Type B pancreatic cell (in vitro differentiated cells): ENCODE measurements at regions not wholly inside any gene's neighbourhood (a gene's known extent, or its start where the extent isn't known, plus 50 kb on each side); places are given as distances from the start of the nearest gene placed in this dataset.
"Not testable (repeated sequence)": the region's sequence is repeated elsewhere in the genome, so short reads cannot be mapped to it uniquely, and the experiment has no call there.

Experiments
- DNase-seq: peaks from one replicate; pipeline ENCODE4 v3.0.0; 2021; ENCODE audit warnings: mixed read lengths; ENCODE audit not compliant: unreplicated experiment; ENCODE audit errors: extremely low spot score
- H3K27ac Mint-ChIP-seq: 2 replicates; pipeline ENCODE4 v1.8.0; 2021; ENCODE audit warnings: mild to moderate bottlenecking, mixed read lengths
- H3K27me3 Mint-ChIP-seq: 2 replicates; pipeline ENCODE4 v1.8.0; 2021; ENCODE audit warnings: mixed read lengths
- H3K36me3 Mint-ChIP-seq: 2 replicates; pipeline ENCODE4 v1.8.0; 2021; ENCODE audit warnings: mixed read lengths
- H3K4me1 Mint-ChIP-seq: one replicate; pipeline ENCODE4 v1.8.0; 2021; ENCODE audit warnings: mixed read lengths; ENCODE audit not compliant: unreplicated experiment
- H3K4me3 Mint-ChIP-seq: 2 replicates; pipeline ENCODE4 v1.8.0; 2021; ENCODE audit warnings: mild to moderate bottlenecking, mixed read lengths
- H3K9me3 Mint-ChIP-seq: 2 replicates; pipeline ENCODE4 v1.8.0; 2021; ENCODE audit warnings: mixed read lengths
- TF ChIP-seq, protein P1 (sequence below): fragments of 200-600 bp; sonication (generic); conservative IDR thresholded peaks from 2 replicates; pipeline ENCODE4 v1.5.0; 2021; ENCODE audit warnings: antibody characterized with exemption, mild to moderate bottlenecking

DNA sequence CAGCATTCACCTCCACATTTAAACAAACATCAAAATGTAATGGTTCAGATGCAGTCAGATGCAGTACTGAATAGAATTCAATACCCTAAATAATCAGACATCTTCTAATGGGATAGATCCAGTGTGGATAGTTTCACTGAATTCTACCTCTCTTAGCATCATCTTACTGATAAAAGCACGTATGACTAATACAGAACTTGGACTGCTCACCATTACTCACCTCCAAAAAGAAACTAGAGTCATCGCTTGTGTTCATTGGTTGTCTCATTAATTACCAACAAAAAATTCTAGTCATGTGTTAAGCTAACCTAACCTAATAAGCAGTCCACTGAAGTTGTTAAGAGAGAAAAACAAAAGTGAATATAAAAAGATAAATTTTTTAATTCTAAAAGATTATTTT lies 165.9 kb upstream of the IRAK1BP1 start:
- Mint-ChIP-seq H3K27ac (no peak overlapping the region), H3K4me1 (no peaks in the 10 kb centered on the region), H3K9me3 (no peaks in the 10 kb centered on the region), H3K4me3 (no peak overlapping the region), H3K27me3 (no peaks in the 10 kb centered on the region), H3K36me3 (no peaks in the 10 kb centered on the region)
- TF ChIP-seq, protein P1, sequence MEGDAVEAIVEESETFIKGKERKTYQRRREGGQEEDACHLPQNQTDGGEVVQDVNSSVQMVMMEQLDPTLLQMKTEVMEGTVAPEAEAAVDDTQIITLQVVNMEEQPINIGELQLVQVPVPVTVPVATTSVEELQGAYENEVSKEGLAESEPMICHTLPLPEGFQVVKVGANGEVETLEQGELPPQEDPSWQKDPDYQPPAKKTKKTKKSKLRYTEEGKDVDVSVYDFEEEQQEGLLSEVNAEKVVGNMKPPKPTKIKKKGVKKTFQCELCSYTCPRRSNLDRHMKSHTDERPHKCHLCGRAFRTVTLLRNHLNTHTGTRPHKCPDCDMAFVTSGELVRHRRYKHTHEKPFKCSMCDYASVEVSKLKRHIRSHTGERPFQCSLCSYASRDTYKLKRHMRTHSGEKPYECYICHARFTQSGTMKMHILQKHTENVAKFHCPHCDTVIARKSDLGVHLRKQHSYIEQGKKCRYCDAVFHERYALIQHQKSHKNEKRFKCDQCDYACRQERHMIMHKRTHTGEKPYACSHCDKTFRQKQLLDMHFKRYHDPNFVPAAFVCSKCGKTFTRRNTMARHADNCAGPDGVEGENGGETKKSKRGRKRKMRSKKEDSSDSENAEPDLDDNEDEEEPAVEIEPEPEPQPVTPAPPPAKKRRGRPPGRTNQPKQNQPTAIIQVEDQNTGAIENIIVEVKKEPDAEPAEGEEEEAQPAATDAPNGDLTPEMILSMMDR = no peak
- DNase-seq = no peak

DNA sequence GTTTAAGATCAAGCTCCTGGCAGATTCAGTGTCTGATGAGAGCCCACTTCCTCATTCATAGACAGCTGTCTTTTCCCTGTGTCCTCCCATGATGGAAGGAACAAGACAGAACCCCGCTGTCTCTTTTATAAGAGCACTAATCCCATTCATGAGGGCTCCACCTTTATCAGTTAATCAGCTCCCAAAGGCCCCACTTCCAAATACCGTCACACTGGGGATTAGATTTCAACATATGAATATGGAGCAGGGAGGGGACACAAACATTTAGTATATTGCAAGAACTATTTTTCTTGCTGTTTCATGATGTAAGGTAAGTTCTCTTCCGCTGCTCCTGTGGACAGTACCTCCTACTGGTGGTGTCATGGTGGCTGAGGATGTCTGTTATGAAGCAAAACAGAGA lies 158.3 kb upstream of the IRAK1BP1 start:
- Mint-ChIP-seq H3K4me1 (no peaks in the 10 kb centered on the region), H3K36me3 (no peaks in the 10 kb centered on the region), H3K4me3 (no peak overlapping the region), H3K9me3 (no peaks in the 10 kb centered on the region), H3K27ac (no peak overlapping the region), H3K27me3 (no peaks in the 10 kb centered on the region)
- TF ChIP-seq, protein P1 = no peak
- no peak for DNase-seq

DNA sequence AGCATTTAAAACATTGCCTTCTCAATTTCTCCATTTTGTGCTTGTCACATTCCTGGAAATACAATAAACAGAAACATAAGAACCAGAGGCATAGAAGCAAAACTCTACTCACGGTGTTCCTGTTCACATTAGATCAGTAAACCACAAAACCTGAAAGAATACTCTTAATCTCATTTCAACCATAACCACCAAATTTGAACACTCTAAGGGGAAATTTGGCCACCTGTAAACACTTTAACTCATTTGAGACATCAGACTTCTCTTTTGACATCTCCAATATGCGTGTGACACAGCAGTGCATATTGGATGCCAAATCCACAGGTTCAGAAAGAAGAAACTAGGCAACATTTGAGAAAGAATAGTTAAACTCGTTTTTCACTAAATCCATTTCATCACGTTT lies 153.8 kb upstream of the IRAK1BP1 start:
- H3K27me3 Mint-ChIP-seq = no peaks in the 10 kb centered on the region
- no peaks in the 10 kb centered on the region for H3K9me3 Mint-ChIP-seq
- H3K4me3 Mint-ChIP-seq = no peak overlapping the region
- no peak for DNase-seq
- H3K27ac Mint-ChIP-seq = no peak overlapping the region
- no peaks in the 10 kb centered on the region for H3K36me3 Mint-ChIP-seq
- no peaks in the 10 kb centered on the region for H3K4me1 Mint-ChIP-seq
- TF ChIP-seq, protein P1 = no peak

DNA sequence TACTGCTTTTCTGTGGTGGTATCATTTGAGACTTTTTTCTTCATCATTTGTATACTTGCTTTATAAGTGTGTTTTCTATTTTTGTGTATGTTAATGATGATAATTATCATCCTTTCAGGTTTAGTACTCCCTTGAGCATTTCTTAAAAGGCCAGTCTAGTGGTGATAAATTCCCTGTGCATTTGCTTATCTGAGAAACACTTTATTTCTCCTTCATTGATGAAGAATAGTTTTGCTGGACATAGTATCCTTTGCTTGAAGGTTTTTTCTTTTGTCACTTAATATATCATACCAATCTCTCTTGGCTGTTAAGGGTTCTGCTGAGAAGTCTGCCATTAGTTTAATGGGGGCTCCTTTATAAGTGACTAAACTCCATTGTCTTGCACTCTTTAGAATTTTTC lies 123.2 kb upstream of the IRAK1BP1 start:
- Mint-ChIP-seq H3K36me3 (no peaks in the 10 kb centered on the region), H3K4me1 (no peaks in the 10 kb centered on the region), H3K4me3 (no peak overlapping the region), H3K27ac (no peak overlapping the region), H3K9me3 (no peaks in the 10 kb centered on the region), H3K27me3 (no peaks in the 10 kb centered on the region)
- no peak for DNase-seq
- TF ChIP-seq, protein P1 = no peak

DNA sequence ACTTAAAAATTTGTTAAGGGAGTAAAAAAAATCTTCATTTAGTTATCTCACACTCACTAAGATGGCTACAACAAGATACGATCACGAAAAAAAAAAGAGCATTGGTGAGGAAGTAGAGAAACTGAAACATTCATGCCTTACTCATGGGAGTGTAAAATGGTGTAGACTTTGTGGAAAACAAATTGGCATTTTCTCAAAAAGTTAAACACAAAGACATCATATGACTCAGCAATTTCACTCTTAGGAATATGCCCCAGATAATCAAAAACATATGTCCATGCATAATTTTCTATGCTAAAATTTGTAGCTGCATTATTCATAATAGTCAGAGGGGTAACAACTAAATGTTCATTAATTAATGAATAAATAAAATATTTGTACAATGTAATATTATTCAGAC lies 120.9 kb upstream of the IRAK1BP1 start:
- Mint-ChIP-seq H3K27ac (no peak overlapping the region), H3K4me1 (no peaks in the 10 kb centered on the region), H3K4me3 (no peak overlapping the region), H3K9me3 (no peaks in the 10 kb centered on the region), H3K36me3 (no peaks in the 10 kb centered on the region), H3K27me3 (no peaks in the 10 kb centered on the region)
- DNase-seq = no peak
- TF ChIP-seq, protein P1 = no peak

DNA sequence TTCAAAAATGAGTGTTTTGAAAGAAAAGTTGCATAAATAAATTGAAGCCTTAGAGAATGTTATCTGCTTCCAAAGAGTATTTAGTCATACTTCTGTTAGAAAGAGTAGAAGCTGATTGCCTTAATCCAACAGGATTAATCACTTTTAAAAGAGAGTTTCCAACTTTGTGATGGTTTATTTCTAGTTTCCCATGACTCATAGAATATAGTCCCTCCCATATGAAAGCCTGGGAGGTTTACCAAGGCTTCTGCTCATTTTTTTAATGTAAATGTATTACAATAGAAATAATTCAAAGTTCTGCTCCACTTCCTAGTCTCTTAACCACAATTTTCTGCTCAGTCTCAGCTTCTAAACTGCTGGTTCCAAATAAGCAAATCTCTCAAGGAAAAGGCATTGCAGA lies 118.0 kb upstream of the IRAK1BP1 start:
- no peaks in the 10 kb centered on the region for H3K4me1 Mint-ChIP-seq
- no peaks in the 10 kb centered on the region for H3K27me3 Mint-ChIP-seq
- no peak overlapping the region for H3K4me3 Mint-ChIP-seq

DNA sequence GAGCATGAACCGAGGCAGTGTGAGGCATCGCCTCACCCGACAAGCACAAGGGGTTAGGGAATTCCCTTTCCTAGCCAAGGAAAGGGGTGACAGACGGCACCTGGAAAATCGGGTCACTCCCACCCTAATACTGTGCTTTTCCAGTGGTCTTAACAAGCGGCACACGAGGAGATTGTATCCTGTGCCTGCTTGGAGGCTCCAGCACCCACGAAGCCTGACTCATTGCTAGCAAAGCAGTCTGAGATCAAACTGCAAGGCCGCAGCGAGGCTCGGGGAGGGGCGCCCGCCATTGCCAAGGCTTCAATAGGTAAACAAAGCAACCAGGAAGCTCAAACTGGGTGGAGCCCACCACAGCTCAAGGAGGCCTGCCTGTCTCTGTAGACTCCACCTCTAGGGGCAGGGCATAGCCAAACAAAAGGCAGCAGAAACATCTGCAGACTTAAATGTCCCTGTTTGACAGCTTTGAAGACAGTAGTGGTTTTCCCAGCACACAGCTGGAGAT lies 109.0 kb upstream of the IRAK1BP1 start:
- not testable (repeated sequence) for H3K4me1 Mint-ChIP-seq, H3K36me3 Mint-ChIP-seq, H3K9me3 Mint-ChIP-seq

More for the DNA sequence above, 118.0 kb upstream of the IRAK1BP1 start:
- TF ChIP-seq, protein P1 = no peak
- H3K9me3 Mint-ChIP-seq = no peaks in the 10 kb centered on the region
- no peak overlapping the region for H3K27ac Mint-ChIP-seq
- H3K36me3 Mint-ChIP-seq = no peaks in the 10 kb centered on the region
- DNase-seq = no peak

More for the DNA sequence above, 109.0 kb upstream of the IRAK1BP1 start:
- DNase-seq, H3K4me3 Mint-ChIP-seq, H3K27me3 Mint-ChIP-seq, H3K27ac Mint-ChIP-seq: not testable (repeated sequence)
